GM12878 (cell line): ENCODE measurements at regions not wholly inside any gene's neighbourhood (a gene's known extent, or its start where the extent isn't known, plus 50 kb on each side); places are given as distances from the start of the nearest gene placed in this dataset.

Source experiments
- ATAC-seq: fragments of 200-7000 bp; cut with Tn5 transposase; 3 replicates; pipeline ENCODE4 v1.9.1; 2020; ENCODE audit warnings: mild to moderate bottlenecking, moderate library complexity
- BruUV-seq: library from RNA; stranded (reverse); fragments of 400-500 nt; replicated peaks from 2 replicates; lab custom pipeline; 2021; lab: Mats Ljungman, UMichigan
- CTCF ChIA-PET: fragments of 300-600 bp; sonication (Branson Sonifier 250); formaldehyde crosslinking; extraction: SDS; loops from one replicate; lab custom pipeline; 2021; ENCODE audit warnings: inconsistent platforms; lab: Yijun Ruan, JAX
- POLR2A ChIA-PET: fragments of 350-600 bp; formaldehyde crosslinking; extraction: SDS; loops from one replicate; lab custom pipeline; 2021; ENCODE audit warnings: inconsistent platforms; lab: Charles Lee
- RAD21 ChIA-PET: fragments of 300-600 bp; sonication (Branson Sonifier 250); formaldehyde crosslinking; loops from one replicate; lab custom pipeline; 2023; ENCODE audit warnings: antibody characterized with exemption; ENCODE audit not compliant: unreplicated experiment; lab: Charles Lee
- SMC1A ChIA-PET: fragments of 300-600 bp; sonication (Branson Sonifier 250); formaldehyde crosslinking; loops from one replicate; lab custom pipeline; 2023; ENCODE audit not compliant: unreplicated experiment, uncharacterized antibody; lab: Charles Lee
- DNase-seq: peaks from one replicate; pipeline ENCODE4 v3.0.0-alpha.2; 2011; ENCODE audit warnings: low read depth, low spot score
- FAIRE-seq: peaks from 3 replicates; lab custom pipeline; 2011; peaks lifted over from hg19 to GRCh38; lab: Jason Lieb, UNC
- H2AFZ ChIP-seq: 2 replicates; pipeline ENCODE4 v1.6.0; 2011; ENCODE audit warnings: low read depth, low read length, control low read depth; ENCODE audit not compliant: control insufficient read depth
- H3K27ac ChIP-seq: 2 replicates; pipeline ENCODE4 v1.5.1; 2011; ENCODE audit warnings: control low read depth; ENCODE audit not compliant: control insufficient read depth, insufficient read depth
- H3K27me3 ChIP-seq, 2 experiments: replicated peaks in 1 of 2; 2 replicates each; pipeline versions ENCODE4 v1.6.0 to v1.6.1; 2011; ENCODE audit warnings: low read length in 1 of 2; ENCODE audit not compliant: control insufficient read depth in 2 of 2, insufficient read depth in 2 of 2
- H3K36me3 ChIP-seq, 2 experiments: 2 replicates each; pipeline ENCODE4 v1.5.1; 2011; ENCODE audit warnings: low read length in 1 of 2; ENCODE audit not compliant: control insufficient read depth in 2 of 2, insufficient read depth in 2 of 2
- H3K4me1 ChIP-seq: 2 replicates; pipeline ENCODE4 v1.6.1; 2011; ENCODE audit warnings: mild to moderate bottlenecking, low read length, moderate library complexity, mixed read lengths; ENCODE audit not compliant: control insufficient read depth, insufficient read depth
- H3K4me2 ChIP-seq: 2 replicates; pipeline ENCODE4 v1.6.0; 2011; ENCODE audit warnings: control low read depth; ENCODE audit not compliant: control insufficient read depth, insufficient read depth
- H3K4me3 ChIP-seq: fragments of 200-600 bp; sonication (generic); 2 replicates; pipeline ENCODE4 v1.5.1; 2016
- H3K79me2 ChIP-seq: 2 replicates; pipeline ENCODE4 v1.6.0; 2011; ENCODE audit warnings: low read length; ENCODE audit not compliant: control insufficient read depth, insufficient read depth
- H3K9ac ChIP-seq: 2 replicates; pipeline ENCODE4 v1.8.0; 2011; ENCODE audit warnings: low read length, control low read depth, mixed read lengths; ENCODE audit not compliant: control insufficient read depth, insufficient read depth
- H3K9me3 ChIP-seq: replicated peaks from 3 replicates; pipeline ENCODE4 v1.5.1; 2011; ENCODE audit warnings: mild to moderate bottlenecking, low read length; ENCODE audit not compliant: control insufficient read depth, insufficient read depth
- H4K20me1 ChIP-seq: 2 replicates; pipeline ENCODE4 v1.6.0; 2011; ENCODE audit not compliant: control insufficient read depth, insufficient read depth
- BACH1 ChIP-seq: fragments of 450-650 bp; IDR thresholded peaks from 2 replicates; pipeline ENCODE4 v1.6.1; 2017; ENCODE audit warnings: mild to moderate bottlenecking, borderline replicate concordance
- CREB1 ChIP-seq: IDR thresholded peaks from 2 replicates; pipeline ENCODE4 v1.6.1; 2012; ENCODE audit warnings: low read depth, mild to moderate bottlenecking, inconsistent platforms
- FOS ChIP-seq: IDR thresholded peaks from 3 replicates; pipeline ENCODE4 v1.6.1; 2011; ENCODE audit warnings: borderline replicate concordance; ENCODE audit not compliant: insufficient read length; ENCODE audit errors: extremely low read depth
- POLR2A ChIP-seq: IDR thresholded peaks from 2 replicates; pipeline ENCODE4 v1.6.1; 2011; ENCODE audit warnings: low read depth, mild to moderate bottlenecking, low read length
- RELA ChIP-seq: fragments of 450-650 bp; IDR thresholded peaks from 2 replicates; pipeline ENCODE4 v1.8.0; 2014; ENCODE audit warnings: borderline replicate concordance; ENCODE audit not compliant: partially characterized antibody
- SMARCA5 ChIP-seq: fragments of 450-650 bp; IDR thresholded peaks from 2 replicates; pipeline ENCODE4 v1.6.1; 2017; ENCODE audit warnings: mild to moderate bottlenecking
- SPI1 ChIP-seq: IDR thresholded peaks from 2 replicates; pipeline ENCODE4 v1.6.1; 2011; ENCODE audit warnings: low read depth, mild to moderate bottlenecking, low read length, moderate library complexity, borderline replicate concordance; ENCODE audit not compliant: insufficient read depth
- ZNF274 ChIP-seq: IDR thresholded peaks from one replicate; pipeline ENCODE4 v1.8.0; 2011; ENCODE audit not compliant: insufficient read length, insufficient read depth
- ZZZ3 ChIP-seq: IDR thresholded peaks from 2 replicates; pipeline ENCODE4 v1.6.1; 2011; ENCODE audit warnings: low read depth; ENCODE audit not compliant: control insufficient read depth, insufficient read length
- WGBS: methylation state at CpG from one replicate; pipeline ENCODE4 v1.1.6; 2016; ENCODE audit warnings: low lambda C conversion rate; ENCODE audit not compliant: insufficient replicate concordance, insufficient coverage; ENCODE audit errors: missing lambda C conversion rate; 5-methylcytosine and 5-hydroxymethylcytosine counted together
- in situ Hi-C: fragments of 300-500 bp; cut with MboI; formaldehyde crosslinking; loops from 9 replicates; pipeline ENCODE4 v1.14.3; 2018; ENCODE audit warnings: mixed read lengths
- intact Hi-C: fragments of 100-400 bp; cut with micrococcal nuclease; formaldehyde crosslinking; loops from one replicate; pipeline ENCODE4 v1.14.2; 2022; ENCODE audit not compliant: unreplicated experiment
- TF ChIP-seq, protein P1 (sequence below): fragments of 150-350 bp; IDR thresholded peaks from 2 replicates; pipeline ENCODE4 v1.6.1; 2014; ENCODE audit warnings: mild to moderate bottlenecking, low read depth, low read length
- TF ChIP-seq, protein P2 (sequence below): fragments of 450-650 bp; IDR thresholded peaks from 2 replicates; pipeline ENCODE4 v1.6.1; 2016; ENCODE audit warnings: mild to moderate bottlenecking
- TF ChIP-seq, protein P3 (sequence below): IDR thresholded peaks from 2 replicates; pipeline ENCODE4 v1.6.1; 2011; ENCODE audit warnings: low read depth, mild to moderate bottlenecking, low read length, moderate library complexity, borderline replicate concordance; ENCODE audit errors: extremely low read depth

DNA sequence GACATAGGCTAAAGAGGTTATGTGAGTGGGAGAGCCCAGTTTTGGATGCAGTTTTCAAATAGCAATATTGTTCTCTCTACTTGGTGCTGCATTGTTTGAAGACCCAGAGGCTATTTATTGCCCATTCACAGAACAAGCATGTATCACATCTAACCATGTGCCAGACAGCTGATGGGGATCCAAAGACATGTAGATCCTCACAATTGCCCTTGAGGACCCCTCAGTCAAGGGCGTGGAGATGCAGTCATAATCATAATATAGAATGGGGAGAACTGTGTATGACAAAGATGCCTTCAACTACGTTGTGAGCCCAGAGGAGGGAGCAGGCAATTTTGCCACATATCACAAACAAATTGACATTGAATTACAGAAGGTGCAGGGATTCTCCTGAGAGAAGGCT, 70.5 kb downstream of the NHLRC3 start:
- H3K4me2 ChIP-seq, result no peak overlapping the region
- no peak overlapping the region for H2AFZ ChIP-seq
- H3K4me1 ChIP-seq, result no peaks in the 10 kb centered on the region
- no TSS peak for BruUV-seq
- POLR2A ChIA-PET, result no interaction called here
- FAIRE-seq, result no peak
- no peak overlapping the region for H3K27ac ChIP-seq
- DNase-seq, result no peak
- H3K79me2 ChIP-seq, result no peaks in the 10 kb centered on the region
- CTCF ChIA-PET, result interaction anchor here (0.7 to 1.3 kb wide), 2 partner anchors 36 to 577 kb away, joined by 3 read pairs; no protein-coding TSS in a partner anchor
- ATAC-seq, result no peak
- TF ChIP-seq, protein P1, sequence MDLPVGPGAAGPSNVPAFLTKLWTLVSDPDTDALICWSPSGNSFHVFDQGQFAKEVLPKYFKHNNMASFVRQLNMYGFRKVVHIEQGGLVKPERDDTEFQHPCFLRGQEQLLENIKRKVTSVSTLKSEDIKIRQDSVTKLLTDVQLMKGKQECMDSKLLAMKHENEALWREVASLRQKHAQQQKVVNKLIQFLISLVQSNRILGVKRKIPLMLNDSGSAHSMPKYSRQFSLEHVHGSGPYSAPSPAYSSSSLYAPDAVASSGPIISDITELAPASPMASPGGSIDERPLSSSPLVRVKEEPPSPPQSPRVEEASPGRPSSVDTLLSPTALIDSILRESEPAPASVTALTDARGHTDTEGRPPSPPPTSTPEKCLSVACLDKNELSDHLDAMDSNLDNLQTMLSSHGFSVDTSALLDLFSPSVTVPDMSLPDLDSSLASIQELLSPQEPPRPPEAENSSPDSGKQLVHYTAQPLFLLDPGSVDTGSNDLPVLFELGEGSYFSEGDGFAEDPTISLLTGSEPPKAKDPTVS, result no peak
- TF ChIP-seq BACH1 (no peak), POLR2A (no peak), FOS (no peak), SMARCA5 (no peak), CREB1 (no peak), ZZZ3 (no peak), ZNF274 (no peak), RELA (no peak), SPI1 (no peak)
- TF ChIP-seq, protein P2, sequence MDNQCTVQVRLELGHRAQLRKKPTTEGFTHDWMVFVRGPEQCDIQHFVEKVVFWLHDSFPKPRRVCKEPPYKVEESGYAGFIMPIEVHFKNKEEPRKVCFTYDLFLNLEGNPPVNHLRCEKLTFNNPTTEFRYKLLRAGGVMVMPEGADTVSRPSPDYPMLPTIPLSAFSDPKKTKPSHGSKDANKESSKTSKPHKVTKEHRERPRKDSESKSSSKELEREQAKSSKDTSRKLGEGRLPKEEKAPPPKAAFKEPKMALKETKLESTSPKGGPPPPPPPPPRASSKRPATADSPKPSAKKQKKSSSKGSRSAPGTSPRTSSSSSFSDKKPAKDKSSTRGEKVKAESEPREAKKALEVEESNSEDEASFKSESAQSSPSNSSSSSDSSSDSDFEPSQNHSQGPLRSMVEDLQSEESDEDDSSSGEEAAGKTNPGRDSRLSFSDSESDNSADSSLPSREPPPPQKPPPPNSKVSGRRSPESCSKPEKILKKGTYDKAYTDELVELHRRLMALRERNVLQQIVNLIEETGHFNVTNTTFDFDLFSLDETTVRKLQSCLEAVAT, result no peak
- TF ChIP-seq, protein P3, sequence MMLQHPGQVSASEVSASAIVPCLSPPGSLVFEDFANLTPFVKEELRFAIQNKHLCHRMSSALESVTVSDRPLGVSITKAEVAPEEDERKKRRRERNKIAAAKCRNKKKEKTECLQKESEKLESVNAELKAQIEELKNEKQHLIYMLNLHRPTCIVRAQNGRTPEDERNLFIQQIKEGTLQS, result no peak
- intact Hi-C loops, result no loop called here
- H3K9me3 ChIP-seq, result no peaks in the 10 kb centered on the region
- no peaks in the 10 kb centered on the region for H3K27me3 ChIP-seq
- in situ Hi-C loops, result no loop called here
- SMC1A ChIA-PET, result interaction anchor here (0.7 kb wide), 1 partner anchor 36 kb away, joined by 3 read pairs; no protein-coding TSS in a partner anchor
- no peak overlapping the region for H3K4me3 ChIP-seq
- H4K20me1 ChIP-seq, result no peaks in the 10 kb centered on the region
- no peak overlapping the region for H3K9ac ChIP-seq
- RAD21 ChIA-PET, result no interaction called here
- H3K36me3 ChIP-seq, result no peaks in the 10 kb centered on the region
- 3% methylated on average over 2 of the region's 2 CpGs for WGBS
